Fibroblast of villous mesenchyme (primary cell): ENCODE measurements at regions not wholly inside any gene's neighbourhood (a gene's known extent, or its start where the extent isn't known, plus 50 kb on each side); places are given as distances from the start of the nearest gene placed in this dataset.

ENCODE experiments used
- DNase-seq: peaks from one replicate; pipeline ENCODE4 v3.0.0-alpha.2; 2010; ENCODE audit warnings: low read depth
- H3K4me3 ChIP-seq: 2 replicates; pipeline ENCODE4 v1.5.1; 2011; ENCODE audit warnings: low read depth, mild to moderate bottlenecking, low read length
- CTCF ChIP-seq: IDR thresholded peaks from 2 replicates; pipeline ENCODE4 v1.5.1; 2012; ENCODE audit warnings: low read depth, mild to moderate bottlenecking, low read length; ENCODE audit not compliant: insufficient read depth

GRCh38 chr10:130454543-130455000 is 318.4 kb downstream of the GLRX3 start:
- H3K4me3 ChIP-seq: no peak overlapping the region
- no peak for DNase-seq
- no peak for TF ChIP-seq CTCF

- no peak for TF ChIP-seq CTCF
- H3K4me3 ChIP-seq: no peak overlapping the region
- no peak for DNase-seq
These were observed 319.0 kb downstream of the GLRX3 start for GRCh38 chr10:130455111-130455695.

GRCh38 chr10:130455791-130456190 is 319.6 kb downstream of the GLRX3 start:
- TF ChIP-seq CTCF: no peak
- H3K4me3 ChIP-seq: no peak overlapping the region
- no peak for DNase-seq

- no peak for DNase-seq
- H3K4me3 ChIP-seq: no peak overlapping the region
These were observed 320.4 kb downstream of the GLRX3 start for GRCh38 chr10:130456616-130457015.

GRCh38 chr10:130458509-130458908 is 322.3 kb downstream of the GLRX3 start:
- H3K4me3 ChIP-seq: no peak overlapping the region
- TF ChIP-seq CTCF: no peak
- DNase-seq: no peak

More at GRCh38 chr10:130456616-130457015, 320.4 kb downstream of the GLRX3 start:
- no peak for TF ChIP-seq CTCF

GRCh38 chr10:130459011-130459410 is 322.8 kb downstream of the GLRX3 start:
- TF ChIP-seq CTCF: no peak
- no peak for DNase-seq
- no peak overlapping the region for H3K4me3 ChIP-seq
